T-helper 1 cell (primary cell): ENCODE measurements at regions not wholly inside any gene's neighbourhood (a gene's known extent, or its start where the extent isn't known, plus 50 kb on each side); places are given as distances from the start of the nearest gene placed in this dataset.
"Not testable (repeated sequence)": the region's sequence is repeated elsewhere in the genome, so short reads cannot be mapped to it uniquely, and the experiment has no call there.

ENCODE experiments used
- DNase-seq, 5 donors: peaks; one replicate each; pipeline ENCODE4 v3.0.0-alpha.2; 2012 to 2020

DNA sequence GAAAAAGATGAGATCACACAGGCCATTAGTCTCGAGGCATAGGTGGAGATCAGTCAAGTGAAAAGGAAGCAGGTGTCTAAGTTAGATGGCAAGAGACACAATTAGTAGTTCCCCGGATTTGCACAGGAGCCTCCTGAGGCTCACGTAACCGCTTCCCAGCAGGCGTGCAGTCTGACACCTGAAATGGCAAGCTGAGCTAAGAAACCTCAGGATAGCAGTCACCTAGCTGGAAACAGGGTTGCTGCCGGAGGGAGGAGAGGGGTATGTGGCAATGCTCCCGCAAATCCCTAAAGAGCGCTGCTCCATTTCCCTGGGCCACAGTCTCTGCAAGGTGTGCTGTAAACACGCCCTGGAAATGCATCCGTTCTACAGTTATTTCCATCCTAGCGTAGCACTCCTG is 1151.0 kb downstream of the DIAPH3 start:
- no peak for DNase-seq

DNA sequence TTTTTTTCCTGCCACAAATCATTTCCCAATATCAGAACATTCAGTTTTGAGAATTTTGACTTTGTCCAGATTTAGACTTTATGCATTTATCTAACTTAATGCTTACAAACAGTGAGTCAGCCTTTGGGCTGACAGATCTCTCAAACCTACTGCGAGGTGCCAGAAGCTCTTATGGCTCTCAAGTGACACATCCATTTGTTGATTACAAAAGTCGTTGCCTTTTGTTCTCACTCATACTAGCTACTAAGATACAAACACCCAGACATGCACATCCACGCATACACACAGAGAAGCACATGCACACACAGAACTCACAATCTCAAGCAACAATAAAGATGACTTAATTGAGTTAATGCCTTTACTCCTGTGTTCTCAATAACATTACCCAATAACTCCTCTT is 1147.5 kb downstream of the DIAPH3 start:
- no peak for DNase-seq

- no peak for DNase-seq
Observed at GRCh38 chr13:59024434-59024833, 1139.3 kb downstream of the DIAPH3 start.

DNA sequence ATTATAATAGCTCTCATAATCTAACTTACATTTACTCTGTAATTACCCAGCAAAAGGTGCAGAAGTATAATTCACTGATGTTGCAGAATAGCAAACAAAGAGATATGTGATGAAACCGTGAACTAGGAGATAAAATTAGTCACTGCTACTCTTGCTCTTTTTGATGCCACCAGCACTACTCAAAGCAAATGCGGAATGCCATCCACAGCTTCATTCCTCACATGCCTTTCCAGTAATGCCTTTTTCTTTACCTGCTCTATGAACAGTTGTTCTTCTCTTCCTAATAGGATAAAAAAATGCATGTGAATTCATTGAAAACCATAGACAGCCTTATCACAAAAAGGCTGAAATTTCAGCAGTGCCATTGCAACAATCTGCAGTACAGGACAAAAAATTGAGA is 1129.5 kb downstream of the DIAPH3 start:
- DNase-seq: no peak

- no peak for DNase-seq
Observed at GRCh38 chr13:59038824-59039223, 1124.9 kb downstream of the DIAPH3 start.

DNA sequence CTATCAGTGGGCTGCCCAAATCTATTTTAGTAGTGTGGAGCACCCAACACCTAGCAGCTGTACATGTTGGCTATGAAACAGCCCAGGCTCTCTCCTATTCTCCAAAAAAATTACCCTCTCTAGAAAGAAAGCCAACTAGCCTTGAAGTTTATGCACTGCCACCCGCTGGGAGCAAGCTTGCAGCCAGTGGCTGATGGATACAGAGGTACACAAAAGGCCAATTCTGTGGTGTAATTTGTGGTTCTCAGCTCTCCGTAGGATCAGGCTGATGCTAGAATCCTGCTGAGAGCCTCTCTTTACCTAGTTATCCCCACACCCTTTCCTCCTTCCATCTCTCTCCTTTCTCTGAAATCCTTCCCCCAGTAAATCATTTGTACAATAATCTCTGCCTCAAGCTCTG is 1120.7 kb downstream of the DIAPH3 start:
- no peak for DNase-seq

GRCh38 chr13:59047546-59047945 is 1116.2 kb downstream of the DIAPH3 start:
- DNase-seq: no peak

DNA sequence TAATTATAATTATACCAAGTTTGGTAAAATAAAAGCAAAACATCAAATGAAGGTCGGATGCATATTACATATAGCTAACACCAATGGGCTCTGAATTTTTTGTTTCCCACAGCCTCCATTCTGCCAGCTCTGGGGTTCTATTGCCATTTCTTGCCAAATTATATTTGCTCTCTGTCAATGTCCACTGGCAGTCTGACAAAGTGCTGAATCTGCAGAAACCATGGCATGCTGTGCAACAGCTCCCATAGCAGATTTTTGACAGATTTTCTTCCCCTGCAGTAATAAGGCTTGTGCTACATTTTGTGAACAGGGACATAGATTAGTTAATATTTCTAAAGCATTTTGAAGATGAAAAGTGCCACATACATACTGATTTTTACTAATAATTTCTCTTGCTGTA is 1102.1 kb downstream of the DIAPH3 start:
- DNase-seq: no peak

GRCh38 chr13:59064042-59064441 is 1099.7 kb downstream of the DIAPH3 start:
- DNase-seq: no peak

DNA sequence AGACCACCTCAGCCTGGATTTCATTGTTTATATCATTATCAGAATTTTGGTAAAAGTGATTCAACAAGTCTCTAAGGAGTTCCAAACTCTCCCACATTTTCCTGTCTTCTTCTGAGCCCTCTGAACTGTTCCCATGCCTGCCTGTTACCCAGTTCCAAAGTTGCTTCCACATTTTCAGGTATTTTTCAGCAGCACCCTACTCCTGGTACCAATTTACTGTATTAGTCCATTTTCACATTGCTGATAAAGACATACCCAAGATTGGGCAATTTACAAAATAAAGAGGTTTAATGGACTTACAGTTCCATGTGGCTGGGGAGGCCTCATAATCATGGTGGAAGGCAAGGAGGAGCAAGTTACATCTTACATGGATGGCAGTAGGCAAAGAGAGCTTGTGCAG is 1087.3 kb downstream of the DIAPH3 start:
- not testable (repeated sequence) for DNase-seq

DNA sequence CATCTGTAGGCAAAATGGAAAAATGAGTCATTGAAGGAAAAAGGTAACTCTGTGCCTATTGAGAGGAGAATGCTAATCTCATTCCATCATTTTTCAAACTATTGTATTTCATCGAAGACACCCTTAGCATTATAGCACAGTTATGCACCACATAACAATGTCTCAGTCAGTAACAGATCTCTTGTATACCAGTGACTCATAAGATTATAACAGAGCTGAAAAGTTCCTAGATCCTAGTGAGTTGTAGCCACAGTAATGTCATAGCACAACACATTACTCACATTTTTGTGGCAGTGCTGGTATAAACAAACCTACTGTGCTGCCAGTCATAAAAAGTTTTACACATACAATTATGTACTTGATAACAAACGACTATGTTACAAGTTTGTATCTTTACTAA is 1077.6 kb downstream of the DIAPH3 start:
- no peak for DNase-seq

GRCh38 chr13:59088716-59089115 is 1075.0 kb downstream of the DIAPH3 start:
- no peak for DNase-seq

DNA sequence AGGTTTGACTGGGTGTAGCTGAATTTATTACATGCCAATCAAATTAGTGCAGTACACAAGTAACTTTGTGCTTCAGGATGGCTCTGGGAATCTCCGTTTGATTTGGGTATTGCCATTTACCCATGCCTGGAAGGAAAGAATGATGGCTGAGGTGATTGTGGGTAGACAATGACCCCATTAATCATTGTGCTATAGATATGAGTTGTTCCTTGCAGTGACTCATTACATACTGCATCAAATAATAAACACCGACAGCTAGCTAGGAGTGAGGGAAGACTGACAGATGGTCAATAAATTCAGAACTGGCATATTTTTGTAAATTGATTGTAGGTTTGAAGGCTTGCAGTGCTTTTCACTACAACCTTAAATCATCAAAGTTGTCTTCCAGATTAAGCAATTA is 1069.5 kb downstream of the DIAPH3 start:
- DNase-seq: no peak

GRCh38 chr13:59099182-59099974 is 1064.3 kb downstream of the DIAPH3 start:
- DNase-seq: no peak

DNA sequence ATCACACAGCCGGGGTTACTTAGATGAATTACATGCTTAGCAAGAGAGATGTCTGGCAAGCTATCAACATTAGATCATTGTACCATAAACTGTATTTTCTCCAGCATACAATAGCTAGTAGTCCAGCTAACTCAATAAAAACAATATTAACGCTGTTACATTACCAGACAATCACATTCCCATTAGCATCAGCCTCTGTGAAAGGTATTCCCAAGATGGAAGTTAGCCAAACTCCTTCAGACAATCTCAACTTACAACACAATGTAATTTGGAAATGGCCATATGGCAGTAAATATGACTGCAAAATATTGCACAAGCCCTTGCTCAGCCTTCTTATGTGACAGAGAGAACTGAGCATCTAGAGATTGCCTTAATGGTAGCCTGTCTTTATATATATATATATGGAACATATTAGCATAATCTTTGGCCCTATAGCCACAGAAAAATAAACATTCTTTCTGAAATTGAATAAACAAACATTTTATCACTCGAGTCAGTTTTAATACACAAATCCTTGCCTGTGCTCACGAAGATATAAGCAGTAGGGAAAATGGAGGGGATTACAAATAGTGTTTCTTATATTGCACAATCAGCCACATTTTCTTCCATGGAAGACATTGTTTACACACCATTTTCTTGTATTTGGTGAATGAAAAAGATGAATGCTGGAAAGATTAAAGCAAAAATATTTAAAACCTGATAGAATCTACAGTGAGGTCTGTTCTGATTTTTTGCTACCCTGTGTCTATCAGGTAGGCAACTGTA is 1060.5 kb downstream of the DIAPH3 start:
- no peak for DNase-seq

GRCh38 chr13:59111751-59112171 is 1052.0 kb downstream of the DIAPH3 start:
- DNase-seq: no peak

DNA sequence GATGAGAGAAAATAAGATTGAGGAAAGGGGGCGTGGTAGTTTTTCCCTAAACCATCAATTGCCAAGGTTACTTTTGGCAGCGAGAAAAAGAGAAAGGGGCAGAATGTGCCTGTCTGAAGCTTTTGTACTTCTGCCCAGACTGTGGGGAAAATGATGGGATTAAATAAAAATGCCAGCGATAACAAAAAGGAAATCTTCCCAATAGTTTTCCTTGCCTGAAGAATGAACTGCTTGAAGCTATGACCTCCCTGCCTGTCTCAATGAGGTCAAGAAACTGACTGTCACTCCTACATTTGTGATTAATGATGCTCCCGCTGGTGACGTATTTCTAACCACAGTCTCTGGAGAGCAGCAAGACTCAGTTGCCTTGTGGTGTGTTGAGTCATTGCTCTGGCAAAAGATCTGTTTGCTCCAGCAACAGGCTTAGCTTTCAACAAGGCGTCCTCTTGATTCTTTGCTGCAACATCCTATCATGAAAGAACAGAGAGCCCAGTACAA is 1051.5 kb downstream of the DIAPH3 start:
- DNase-seq: no peak

GRCh38 chr13:59119475-59119874 is 1044.3 kb downstream of the DIAPH3 start:
- no peak for DNase-seq

GRCh38 chr13:59120297-59120843 is 1043.4 kb downstream of the DIAPH3 start:
- no peak for DNase-seq

GRCh38 chr13:59121507-59121906 is 1042.2 kb downstream of the DIAPH3 start:
- DNase-seq: no peak

DNA sequence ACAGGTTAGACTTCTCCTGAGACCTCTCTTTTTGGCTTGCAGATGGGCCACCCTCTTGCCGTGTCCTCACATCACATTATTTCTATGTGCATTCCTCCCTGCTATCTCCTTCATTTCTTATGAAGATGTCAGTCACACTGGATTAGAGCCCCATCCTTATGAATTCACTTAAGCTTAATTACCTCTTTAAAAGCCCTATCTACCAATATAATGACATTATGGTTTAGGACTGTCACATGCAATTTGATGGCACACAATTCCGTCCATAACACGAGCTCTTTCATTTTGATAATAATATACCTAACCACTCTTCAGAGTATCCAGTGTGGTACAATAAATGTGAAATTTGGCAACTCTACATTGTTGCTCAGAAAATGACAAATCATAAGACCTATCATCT is 1037.3 kb downstream of the DIAPH3 start:
- DNase-seq: no peak

DNA sequence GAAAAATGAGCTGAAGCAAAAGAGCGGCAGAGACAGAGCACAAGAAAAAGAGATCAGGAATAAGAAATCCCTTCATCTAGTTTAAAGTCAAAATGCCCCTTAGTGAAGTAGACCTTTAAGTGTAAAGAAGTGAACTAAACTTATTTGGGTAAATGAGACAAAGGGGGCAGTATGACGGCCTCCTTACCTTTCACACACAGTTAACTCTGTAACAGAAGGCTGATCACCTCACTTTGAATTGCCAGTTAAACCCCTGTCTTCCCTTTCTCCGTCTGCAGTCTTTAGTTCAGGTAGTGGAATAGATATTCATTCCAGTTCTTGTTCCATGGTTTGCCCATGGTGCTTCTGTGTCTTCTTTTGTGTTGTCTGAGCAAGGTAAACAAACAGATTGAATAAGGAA is 1029.8 kb downstream of the DIAPH3 start:
- DNase-seq: no peak

GRCh38 chr13:59144700-59145099 is 1019.0 kb downstream of the DIAPH3 start:
- DNase-seq: no peak

DNA sequence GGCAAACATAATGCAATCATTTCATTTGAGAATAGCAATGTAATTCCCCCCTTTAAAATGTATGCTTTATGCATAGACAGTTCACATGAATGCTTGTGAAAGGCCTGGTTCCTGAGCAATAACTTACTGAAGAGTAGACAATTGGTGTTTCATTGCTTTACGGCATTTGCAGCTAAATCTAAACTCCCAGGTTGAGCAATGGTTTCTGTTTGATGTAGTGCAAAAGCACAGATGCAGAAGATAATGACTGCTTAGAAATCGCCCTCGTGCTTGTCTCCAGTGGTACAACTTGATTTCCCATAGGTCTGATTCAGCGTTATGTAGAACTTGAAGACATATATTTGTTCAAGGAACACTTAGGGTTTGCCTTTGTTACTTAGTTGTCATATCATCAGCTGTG is 1018.3 kb downstream of the DIAPH3 start:
- DNase-seq: no peak
